ENCODE measurements at regions not wholly inside any gene's neighbourhood (a gene's known extent, or its start where the extent isn't known, plus 50 kb on each side); places are given as distances from the start of the nearest gene placed in this dataset.

- DNase-seq (ENCODE audit: low spot score), result no peak
- Histone ChIP-seq H3K27ac (ENCODE audit: low read depth in 1 of 2, low read length in 2 of 2) (no peak overlapping the region), H3K4me3 (ENCODE audit: low read depth in 1 of 3, low read length in 3 of 3) (no peak overlapping the region), H3K36me3 (ENCODE audit: control insufficient read depth in 4 of 4, insufficient read depth in 3 of 4, low read depth in 1 of 4, low read length in 3 of 4) (no peaks in the 10 kb centered on the region), H3K9me3 (ENCODE audit: control insufficient read depth in 4 of 4, low read length in 3 of 4) (no peaks in the 10 kb centered on the region), H3K27me3 (ENCODE audit: control insufficient read depth in 4 of 4, insufficient read depth in 4 of 4, low read length in 3 of 4) (peaks cover 0 to 3% (median 0%) of the 10 kb centered on the region in 4 donors), H3K4me1 (ENCODE audit: control insufficient read depth in 4 of 4, insufficient read depth in 4 of 4, low read length in 3 of 4) (no peaks in the 10 kb centered on the region), H3K9ac (ENCODE audit: low read depth in 1 of 2, low read length in 2 of 2) (no peak overlapping the region)
- 85% methylated on average over 4 of the region's 4 CpGs for WGBS
- TF ChIP-seq SP1 (IDR thresholded peaks at IDR 0.05) (no peak), RXRA (IDR thresholded peaks at IDR 0.05) (no peak), CTCF (IDR thresholded peaks at IDR 0.05; ENCODE audit: low read depth, low read length, missing input control) (no peak), REST (IDR thresholded peaks at IDR 0.05) (no peak), MAX (IDR thresholded peaks at IDR 0.05) (no peak), HNF4G (IDR thresholded peaks at IDR 0.05) (no peak), EGR1 (IDR thresholded peaks at IDR 0.05; ENCODE audit: low read depth in 2 of 2) (no peak), YY1 (IDR thresholded peaks at IDR 0.05) (no peak), FOXA2 (IDR thresholded peaks at IDR 0.05) (no peak), TAF1 (conservative IDR thresholded peaks at IDR 0.05) (no peak), ATF3 (IDR thresholded peaks at IDR 0.05) (no peak), ZBTB33 (IDR thresholded peaks at IDR 0.05) (no peak), GABPA (IDR thresholded peaks at IDR 0.05 in 1 of 2, conservative IDR thresholded peaks at IDR 0.05 in 1 of 2) (no peak), JUND (IDR thresholded peaks at IDR 0.05) (no peak), NR2F2 (IDR thresholded peaks at IDR 0.05) (no peak), RAD21 (IDR thresholded peaks at IDR 0.05) (no peak), HNF4A (conservative IDR thresholded peaks at IDR 0.05) (no peak), FOXA1 (IDR thresholded peaks at IDR 0.05) (no peak)
These were observed 193.3 kb upstream of the SSTR4 start for GRCh38 chr20:22841846-22842245.
